Frontal cortex (tissue), 3 donors: ENCODE measurements at regions not wholly inside any gene's neighbourhood (a gene's known extent, or its start where the extent isn't known, plus 50 kb on each side); places are given as distances from the start of the nearest gene placed in this dataset.

ENCODE experiments used
- DNase-seq, 2 donors: peaks; one replicate each; pipeline ENCODE4 v3.0.0; 2012; ENCODE audit warnings: low spot score in 2 of 2
- FAIRE-seq: peaks from 2 replicates; lab custom pipeline; 2012; peaks lifted over from hg19 to GRCh38; lab: Jason Lieb, UNC
- donor health status: control.
- donor health status: control.
- donor health status: control.

GRCh38 chr3:124295362-124295761 lies 303.4 kb upstream of the ROPN1 start:
- DNase-seq (no peak), FAIRE-seq (no peak)

DNA sequence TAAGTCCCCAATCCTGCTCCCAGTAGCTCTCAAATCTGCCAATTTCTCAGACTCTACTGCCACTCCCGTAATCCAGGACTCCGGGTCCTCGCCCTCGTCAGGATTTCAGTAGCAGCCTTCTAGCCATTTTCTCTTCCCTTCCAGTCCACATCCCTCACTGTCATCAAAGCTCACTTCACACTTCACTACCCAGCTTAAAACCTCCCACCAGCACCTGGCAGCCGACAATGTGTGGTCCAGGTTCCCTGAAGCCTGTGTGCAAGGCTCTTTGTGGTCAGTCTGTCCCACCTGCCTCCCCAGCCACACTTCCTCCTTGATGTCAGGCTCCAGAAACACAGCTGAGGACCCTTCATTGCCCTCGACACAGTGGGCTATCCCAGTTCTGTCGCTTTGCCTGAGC lies 304.5 kb upstream of the ROPN1 start:
- FAIRE-seq = no peak
- DNase-seq = no peak

- FAIRE-seq (no peak), DNase-seq (no peak)
These were observed 305.4 kb upstream of the ROPN1 start for GRCh38 chr3:124297062-124297980.

- DNase-seq = no peak
- no peak for FAIRE-seq
These were observed 306.4 kb upstream of the ROPN1 start for GRCh38 chr3:124298301-124298700.

DNA sequence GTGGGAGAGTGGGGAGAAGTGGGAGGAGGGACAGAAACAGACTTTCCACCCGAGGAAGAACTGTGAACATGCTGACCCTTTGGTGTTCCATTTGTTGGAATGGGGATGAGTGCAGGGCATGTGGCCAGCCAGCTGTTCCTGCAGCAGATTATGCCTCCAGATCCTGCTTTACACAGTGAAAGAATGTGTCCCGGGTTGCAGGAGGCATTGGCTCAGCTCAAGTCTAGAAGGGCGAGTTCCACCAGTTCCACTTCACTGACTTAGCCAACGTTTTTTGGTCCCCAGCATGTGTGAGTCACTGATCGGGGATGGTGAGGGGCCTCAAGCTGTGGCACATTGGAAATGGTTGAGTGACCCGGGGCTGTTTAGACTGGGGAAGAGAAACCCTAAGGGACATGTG lies 307.0 kb upstream of the ROPN1 start:
- DNase-seq (no peak), FAIRE-seq (no peak)

GRCh38 chr3:124299831-124300230 lies 307.9 kb upstream of the ROPN1 start:
- no peak for FAIRE-seq

GRCh38 chr3:124300416-124300815 lies 308.5 kb upstream of the ROPN1 start:
- no peak for FAIRE-seq
- DNase-seq = no peak

More at GRCh38 chr3:124299831-124300230, 307.9 kb upstream of the ROPN1 start:
- DNase-seq = no peak

DNA sequence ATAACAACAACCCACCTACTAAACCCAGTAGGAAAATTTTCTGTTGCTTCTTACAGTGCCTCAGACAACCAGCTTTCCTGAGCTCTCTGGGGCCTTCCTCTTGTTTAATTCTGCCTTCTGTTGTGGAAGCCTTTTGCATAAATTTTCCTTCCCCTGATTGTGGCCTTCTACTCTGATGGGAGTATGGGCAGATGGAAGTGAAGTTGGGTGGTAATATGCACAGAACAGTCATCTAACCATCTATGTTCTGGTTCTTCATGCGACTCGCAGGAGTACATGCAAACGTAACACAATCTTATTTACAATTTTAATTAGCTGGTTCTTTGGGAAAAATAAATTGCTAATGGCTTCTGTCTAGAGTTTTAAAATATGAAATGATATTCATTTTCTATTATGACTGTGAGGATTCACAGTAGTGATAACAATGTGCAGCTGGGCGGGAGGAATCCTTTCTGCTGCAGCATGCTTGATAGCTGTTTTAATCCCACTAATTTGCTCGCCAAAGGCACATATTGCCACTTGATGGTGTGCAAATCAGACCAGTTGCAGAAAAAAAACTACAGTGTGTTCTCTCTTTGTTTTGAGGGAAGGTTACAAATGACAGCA lies 311.5 kb upstream of the ROPN1 start:
- FAIRE-seq (no peak), DNase-seq (no peak)

DNA sequence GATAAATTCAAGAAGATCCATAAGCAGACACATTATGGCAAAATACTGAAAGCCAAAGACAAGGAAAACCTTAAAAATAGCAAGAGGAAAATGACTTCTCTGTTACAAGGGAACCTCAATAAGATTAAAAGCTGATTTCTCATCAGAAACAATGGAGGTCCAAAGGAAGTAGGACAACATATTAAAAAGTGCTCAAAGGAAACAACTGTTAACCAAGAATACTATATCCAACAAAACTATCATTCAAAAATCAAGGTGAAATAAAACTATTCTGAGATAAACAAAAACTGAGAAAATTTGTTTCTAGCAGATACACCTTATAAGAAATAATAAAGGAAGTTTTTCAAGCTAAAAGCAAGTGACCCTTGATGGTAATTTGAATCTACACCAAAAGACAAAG lies 314.7 kb upstream of the ROPN1 start:
- DNase-seq (no peak), FAIRE-seq (no peak)

DNA sequence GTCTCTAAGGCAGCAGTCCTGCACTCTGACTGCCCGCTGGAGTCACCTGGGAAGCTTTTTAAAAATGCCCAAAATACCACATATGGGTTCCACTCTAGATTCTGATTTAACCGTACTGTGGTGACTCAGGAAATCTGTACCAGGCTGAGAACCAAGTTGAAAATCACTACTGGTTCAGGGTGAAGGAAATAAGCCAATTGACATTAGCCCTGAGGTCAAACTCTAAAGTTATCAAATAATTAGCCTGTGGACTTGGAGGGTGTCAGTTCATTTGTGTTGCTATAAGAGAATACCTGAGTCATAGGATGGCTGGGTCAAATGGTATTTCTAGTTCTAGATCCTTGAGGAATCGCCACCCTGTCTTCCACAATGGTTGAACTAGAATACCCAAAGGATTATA lies 321.7 kb upstream of the ROPN1 start:
- DNase-seq (no peak), FAIRE-seq (no peak)

DNA sequence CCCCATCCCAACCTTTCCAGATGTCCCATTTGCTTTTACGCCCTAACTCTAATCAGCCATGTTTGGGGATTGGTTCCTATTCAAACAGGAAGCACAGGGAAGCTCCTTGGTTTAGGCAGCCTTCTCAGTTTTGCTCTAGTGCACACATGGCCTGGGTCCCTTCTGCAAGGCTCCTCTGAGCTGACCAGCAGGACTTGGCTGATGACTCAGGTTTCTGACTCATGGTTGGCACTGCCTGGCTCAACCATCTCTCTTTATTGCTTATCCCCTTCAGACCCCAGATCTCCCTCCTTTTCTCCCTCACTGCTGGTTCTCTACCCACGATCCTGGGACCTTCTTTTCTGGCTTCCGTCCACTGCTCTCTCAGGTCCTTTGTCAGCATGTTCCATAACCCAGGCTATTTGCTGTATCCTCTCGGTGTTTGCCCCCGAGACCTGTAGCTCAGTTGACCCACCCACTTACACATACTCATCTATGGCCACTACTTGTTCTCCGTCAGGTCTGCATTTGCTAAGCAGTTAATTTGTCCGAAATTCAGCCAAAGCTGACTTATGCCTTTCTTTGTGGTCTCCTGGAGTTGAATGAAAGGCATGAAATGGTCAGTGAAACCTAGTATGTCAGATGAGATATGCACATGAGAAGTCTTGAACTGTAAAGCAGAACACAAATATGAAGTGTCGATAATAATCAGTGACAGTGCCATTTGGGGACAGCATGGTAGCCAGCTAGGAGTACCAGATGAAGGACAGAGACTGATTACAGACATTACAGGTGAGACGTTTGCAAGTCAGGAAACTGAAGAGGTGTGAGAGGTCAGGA lies 323.5 kb upstream of the ROPN1 start:
- FAIRE-seq = no peak
- no peak for DNase-seq

DNA sequence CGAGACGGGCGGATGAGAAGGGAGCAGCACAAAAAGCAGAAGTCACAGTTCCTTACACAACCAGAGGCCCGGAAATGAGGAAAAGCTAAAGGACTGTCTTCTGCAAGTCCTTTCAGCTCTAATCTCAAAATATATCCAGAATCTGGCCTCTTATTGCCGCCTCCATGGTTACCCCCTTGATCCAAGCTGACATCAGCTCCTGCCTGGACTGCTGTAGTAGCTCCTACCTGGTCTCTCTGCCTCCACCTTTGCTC lies 324.0 kb upstream of the ROPN1 start:
- FAIRE-seq = no peak
- no peak for DNase-seq

DNA sequence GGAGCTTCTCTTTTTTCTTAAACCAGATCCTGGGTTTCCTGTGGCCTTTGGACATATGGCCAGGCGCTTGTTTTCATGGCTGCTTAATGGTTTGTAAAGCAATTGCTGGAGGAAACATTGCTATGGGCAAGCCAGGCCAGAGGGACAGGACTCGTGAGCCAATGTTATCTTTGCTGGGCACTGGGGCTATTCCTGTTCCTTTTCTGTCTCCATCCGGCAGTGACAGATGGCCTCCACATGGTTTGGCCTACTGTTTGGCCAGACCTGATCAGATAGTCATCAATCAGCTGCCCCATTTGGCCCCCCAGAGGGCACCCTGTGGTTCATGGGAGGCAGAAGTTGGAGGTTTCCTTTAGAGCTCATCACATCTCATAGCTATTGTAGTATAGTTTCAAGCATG lies 326.1 kb upstream of the ROPN1 start:
- FAIRE-seq = no peak
- no peak for DNase-seq

DNA sequence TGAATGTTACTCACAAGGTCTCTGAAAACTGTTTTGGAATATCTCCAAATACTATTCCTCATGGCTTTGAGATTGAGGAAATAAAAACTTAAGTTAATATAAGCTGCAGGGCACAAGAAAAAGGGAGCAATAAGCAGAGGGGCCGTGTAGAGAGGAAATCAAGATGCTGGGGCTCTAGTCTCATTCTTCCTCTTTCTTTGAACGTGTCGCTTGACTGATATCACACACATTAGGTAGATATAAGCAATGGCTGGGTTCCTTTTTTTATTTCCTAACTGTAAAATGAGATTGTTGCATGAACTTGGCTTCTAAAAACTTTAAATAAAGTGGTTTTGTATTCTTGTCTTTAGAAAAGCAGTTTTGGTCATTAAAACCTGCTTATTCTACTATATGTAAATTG lies 326.7 kb upstream of the ROPN1 start:
- no peak for DNase-seq
- FAIRE-seq = no peak

- DNase-seq (no peak), FAIRE-seq (no peak)
These were observed 329.1 kb upstream of the ROPN1 start for GRCh38 chr3:124320976-124321375.

GRCh38 chr3:124322309-124322880 lies 330.5 kb upstream of the ROPN1 start:
- DNase-seq (no peak), FAIRE-seq (no peak)

DNA sequence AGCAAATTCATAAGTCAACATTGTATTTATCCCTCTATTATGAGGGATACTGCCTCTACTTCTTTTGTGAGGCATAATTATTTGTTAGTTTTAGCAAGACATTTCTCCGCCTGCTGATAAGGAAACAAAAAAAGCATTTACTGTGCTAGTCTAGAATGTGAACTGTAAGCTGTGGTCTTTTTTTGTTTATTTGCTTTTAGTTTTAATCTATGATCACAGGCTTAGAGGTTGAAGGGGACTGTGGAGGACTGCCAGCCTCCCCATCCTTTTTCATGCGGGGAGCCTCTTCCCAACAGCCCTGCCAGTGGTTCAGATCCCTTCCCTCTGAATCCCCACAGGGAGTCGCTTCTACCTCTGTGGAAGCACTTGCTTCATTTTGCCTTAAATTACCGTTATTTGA lies 331.0 kb upstream of the ROPN1 start:
- FAIRE-seq (no peak), DNase-seq (no peak)

DNA sequence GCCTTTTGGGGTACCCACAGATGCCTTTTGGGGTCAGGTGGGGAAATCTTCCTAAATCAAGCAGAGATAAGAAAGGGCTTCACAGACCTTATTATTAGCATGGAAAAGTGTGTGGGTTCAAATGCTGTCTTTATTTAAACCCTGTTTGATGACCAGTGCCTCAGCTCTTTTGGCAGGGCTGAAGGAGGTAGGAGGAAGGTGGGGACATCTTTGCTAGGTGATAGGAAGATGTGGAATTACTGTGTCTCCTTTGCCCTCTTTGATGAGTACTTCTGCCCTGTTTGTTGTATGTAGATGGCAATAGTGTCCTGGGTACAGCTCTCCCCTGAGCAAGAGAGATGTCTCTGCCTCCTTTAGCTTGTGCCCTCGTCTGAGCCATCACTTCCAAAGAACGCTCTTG lies 333.3 kb upstream of the ROPN1 start:
- DNase-seq (no peak), FAIRE-seq (no peak)

DNA sequence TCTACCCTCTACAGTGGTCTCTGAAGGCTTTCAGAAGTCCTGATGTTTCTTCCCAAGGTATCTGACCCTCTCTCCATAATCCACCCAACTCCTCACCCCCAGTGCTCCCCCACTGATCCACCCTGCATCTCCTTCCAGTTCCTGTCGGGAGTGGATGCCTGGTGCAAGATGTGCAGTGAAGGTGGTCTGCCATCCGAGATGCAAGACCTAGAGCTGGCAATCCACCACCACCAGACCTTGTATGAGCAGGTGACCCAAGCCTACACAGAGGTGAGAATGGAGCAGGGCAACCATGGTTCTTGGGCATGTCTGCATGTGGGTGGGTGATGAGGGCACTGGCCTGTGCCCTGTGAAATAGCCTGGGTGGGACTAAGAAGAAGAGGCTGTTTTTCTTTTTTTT lies 337.8 kb upstream of the ROPN1 start:
- DNase-seq = no peak
- FAIRE-seq = no peak

DNA sequence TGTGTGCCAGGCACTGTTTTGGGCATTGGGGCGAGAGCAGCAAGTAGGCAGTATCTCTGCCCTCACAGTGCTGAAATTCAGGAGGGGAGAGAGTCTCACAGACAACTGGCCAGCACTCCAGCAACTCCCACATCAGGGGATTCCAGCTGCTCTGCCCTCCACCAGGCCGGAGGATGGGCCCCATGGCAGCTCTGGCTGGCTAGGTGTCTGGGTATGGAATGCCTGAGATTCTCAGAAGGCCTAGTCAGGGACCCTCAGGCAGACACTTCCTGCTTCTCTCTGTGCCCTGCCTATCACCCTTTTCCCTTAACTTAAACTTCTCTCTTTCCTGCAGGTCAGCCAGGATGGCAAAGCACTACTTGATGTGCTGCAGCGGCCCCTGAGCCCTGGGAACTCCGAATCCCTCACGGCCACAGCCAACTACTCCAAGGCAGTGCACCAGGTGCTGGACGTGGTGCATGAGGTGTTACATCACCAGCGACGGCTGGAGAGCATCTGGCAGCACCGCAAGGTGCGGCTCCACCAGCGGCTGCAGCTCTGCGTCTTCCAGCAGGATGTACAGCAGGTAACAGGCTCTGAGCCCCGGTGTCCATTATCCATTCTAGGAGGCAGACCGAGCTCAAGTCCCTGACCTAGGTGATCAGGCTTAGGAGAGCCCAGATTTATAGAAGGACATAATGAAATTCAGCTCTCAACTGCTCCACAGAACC lies 342.2 kb upstream of the ROPN1 start:
- DNase-seq (no peak), FAIRE-seq (no peak)
